ENCODE measurements at regions not wholly inside any gene's neighbourhood (a gene's known extent, or its start where the extent isn't known, plus 50 kb on each side); places are given as distances from the start of the nearest gene placed in this dataset.

DNA sequence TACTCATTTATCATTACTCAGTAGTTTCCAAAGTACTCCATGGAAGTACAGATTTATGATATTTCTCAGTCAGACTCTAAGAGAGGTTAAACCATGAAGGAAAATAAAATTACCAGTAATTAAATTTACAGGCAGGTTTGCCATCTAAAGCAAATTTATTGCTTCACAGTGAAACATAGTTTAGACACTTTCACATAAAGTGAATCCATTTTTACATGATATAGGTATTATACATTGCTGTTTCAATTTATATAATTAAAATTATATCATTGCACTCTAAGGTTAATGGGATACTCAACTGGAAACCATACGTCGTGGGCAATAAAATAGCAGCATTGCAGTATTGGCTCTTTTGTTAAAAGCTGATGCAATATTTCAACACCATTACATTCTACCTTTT is 202.8 kb downstream of the SLIT2 start:
- DNase-seq, result no peak

DNA sequence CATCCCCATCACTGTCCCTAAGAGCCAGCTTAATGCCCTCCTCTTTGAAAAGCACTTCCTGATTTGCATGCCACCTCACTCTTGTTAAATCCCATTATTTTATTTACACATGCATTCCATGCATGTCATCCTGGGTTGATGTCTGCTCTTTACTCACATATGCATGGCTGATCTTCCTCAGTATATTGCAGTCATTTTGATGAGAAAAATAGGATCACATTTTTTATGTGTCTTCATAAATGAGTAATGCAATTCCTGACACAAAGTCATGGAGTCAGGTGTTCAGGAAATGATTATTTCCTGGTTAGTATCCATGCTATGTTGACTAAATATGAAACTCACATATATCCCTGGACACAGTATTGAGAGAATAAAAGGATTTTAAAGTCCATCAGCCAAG is 204.7 kb downstream of the SLIT2 start:
- DNase-seq, result peak in 1 of 2 experiments; percentile 13

DNA sequence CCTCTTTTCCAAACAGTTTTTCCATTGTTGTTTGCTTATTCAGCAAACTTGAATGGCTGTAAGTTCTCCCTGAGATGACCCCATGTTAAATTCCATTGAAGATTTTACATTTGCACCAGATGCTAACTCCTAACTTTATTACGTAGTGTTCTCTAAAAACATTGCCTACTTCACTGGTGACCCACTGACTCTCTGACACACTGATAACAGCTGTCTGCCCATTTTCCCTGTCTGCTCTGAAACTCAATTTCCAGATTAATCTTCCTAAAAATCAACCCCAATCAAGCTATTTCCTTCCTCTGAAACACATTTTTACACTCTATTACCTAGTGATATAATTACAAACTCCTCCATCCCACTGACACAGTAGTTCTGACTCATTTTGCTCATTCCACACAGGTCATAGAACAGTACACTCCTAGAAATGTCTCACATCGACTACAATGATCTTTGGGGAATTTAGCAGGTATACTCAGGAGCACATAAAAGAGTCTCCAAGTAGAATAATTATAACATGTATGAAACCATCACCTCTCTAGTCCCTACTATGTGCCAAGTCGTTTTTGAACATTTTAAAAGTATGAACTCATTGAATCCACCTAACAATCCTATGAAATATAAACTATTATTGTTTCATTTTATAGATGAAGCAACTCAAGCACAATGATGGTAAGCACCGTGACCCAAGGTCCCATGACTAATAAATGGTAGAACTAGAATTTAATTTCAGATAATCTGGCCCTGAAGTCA is 210.9 kb downstream of the SLIT2 start:
- no peak for DNase-seq

DNA sequence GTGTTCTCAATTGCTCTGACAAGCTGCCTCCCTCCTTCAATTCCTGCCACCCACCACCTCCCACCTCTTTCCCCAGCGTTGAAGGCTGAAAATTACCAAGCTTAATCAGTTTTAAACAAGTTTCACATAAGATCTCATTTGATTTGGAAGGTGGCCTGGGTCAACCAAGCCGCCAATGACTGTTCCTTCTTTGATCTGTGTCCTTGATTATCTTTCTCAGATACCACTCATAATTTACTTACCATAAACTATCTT is 211.4 kb downstream of the SLIT2 start:
- no peak for DNase-seq

DNA sequence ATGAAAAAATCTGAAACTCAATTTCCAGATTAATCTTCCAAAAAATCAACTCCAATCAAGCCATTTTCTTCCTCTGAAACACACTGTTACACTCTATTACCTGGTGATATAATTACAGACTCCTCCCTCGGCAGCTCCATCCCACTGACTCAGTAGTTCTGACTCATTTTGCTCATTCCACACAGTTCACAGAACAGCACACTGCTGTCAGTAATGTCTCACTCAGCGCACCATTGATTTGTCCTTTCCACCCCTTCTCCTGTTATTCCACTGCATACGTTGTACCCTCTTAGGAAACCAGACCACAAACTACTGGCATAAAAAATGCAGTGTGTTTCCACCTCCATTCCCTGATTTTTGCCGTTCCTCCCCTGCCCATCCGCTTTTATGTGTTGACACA is 212.7 kb downstream of the SLIT2 start:
- DNase-seq, result no peak

DNA sequence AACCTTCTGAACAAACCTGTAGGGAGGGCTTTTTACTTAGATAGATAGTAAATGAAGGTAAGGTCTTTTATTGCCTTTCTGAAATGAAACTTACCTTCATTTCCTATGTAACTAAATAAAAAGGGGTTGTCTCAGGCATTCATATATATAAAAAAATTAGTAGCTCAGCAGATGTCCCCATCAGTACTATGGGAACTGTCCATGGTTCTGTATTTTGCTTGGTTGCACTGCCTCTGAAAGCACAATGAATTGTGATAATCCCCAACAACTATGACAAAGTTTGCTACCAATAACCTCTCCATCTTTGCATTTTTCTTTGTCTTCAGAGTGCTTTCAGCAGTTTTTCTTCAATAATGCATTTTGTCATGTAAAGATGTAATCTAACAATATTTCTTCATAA is 222.4 kb downstream of the SLIT2 start:
- DNase-seq, result no peak

DNA sequence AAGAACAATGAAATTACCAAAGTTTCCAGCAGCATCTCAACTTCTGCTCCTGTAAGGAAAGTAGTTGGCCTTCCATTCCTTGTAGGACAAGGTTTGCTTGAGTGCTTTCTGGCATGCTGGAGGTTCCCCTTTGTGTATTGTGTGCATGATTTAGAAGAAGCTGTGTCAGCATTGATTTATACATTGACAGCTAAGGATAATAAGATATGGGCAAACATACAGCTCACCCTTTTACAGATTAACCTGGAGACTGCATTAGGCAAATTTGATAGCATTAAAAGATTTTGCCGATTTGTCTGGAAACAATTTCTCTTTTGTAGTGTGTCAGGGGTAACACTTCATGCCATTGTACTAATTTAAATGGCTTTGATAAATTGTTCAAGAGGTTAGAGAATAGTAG is 221.8 kb upstream of the PACRGL start:
- DNase-seq, result no peak

DNA sequence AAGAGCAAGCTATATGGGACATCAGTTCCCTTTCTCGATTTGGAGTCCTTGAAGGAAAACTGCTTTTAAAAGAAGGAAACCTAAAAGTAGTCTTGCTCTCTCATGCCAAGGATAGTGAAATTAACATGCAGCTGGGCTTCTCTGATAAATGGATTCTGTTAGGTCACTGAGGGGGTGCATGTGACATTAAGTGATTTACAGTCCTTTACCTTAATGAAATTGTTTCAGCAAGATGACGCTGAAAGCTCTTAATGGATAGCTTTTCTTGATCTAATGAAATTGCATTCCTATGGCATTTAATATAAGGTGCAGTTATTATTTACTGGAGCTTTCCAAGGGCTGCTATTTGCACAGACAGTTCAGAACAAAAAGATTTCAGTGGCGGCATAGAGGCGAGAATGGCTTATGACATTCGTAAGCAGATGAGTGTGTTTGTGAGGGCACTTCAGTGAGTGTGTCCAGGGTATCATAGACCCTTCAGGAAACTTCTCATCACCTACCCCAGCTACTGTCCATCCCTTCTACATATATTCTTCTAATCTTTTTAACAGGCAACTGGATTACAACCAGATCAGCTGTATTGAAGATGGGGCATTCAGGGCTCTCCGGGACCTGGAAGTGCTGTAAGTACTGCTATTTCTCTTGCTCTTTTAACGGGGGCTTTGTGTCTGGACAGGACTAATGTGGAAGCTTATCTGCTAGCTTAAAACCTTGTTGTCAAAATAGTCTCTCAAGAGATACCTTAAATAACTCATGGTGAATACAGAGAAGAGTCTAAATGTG is 219.9 kb upstream of the PACRGL start:
- DNase-seq, result no peak

DNA sequence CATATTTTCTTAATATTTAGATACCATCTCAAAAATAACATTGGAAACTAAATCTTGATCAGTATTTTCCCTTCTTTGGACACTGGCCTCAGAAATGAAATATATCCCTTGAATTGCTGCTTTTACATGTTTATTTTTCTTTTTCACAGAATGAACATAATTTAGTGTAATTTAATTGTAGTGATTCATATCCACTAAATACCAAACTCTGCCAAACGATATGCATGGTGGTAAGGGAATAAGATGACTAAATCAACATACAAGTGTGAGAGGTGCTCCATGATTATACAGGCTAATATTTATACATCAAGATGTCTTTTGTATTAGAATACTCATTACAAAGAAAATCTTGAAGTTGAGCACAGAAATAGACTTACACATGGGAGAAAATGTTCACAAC is 216.8 kb upstream of the PACRGL start:
- peak in 1 of 2 experiments; percentile 18 for DNase-seq

DNA sequence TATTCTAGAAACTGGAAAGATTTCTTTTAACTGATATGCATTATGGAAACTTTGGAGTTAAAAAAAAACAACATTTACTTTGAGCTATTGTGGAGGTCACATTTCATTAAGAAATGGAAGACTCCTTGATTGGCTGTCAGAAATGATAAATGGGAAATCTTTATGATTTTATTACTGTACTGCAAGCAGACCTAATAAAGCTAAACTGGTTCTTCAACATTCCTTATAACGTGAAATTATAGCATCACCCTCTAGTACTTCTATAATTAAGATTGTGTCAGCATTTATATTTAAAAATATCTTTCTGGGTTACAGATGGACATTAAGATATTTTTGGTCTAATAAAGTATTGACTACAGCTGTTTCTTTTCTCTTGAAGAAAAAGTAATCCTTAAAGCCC is 213.8 kb upstream of the PACRGL start:
- no peak for DNase-seq

DNA sequence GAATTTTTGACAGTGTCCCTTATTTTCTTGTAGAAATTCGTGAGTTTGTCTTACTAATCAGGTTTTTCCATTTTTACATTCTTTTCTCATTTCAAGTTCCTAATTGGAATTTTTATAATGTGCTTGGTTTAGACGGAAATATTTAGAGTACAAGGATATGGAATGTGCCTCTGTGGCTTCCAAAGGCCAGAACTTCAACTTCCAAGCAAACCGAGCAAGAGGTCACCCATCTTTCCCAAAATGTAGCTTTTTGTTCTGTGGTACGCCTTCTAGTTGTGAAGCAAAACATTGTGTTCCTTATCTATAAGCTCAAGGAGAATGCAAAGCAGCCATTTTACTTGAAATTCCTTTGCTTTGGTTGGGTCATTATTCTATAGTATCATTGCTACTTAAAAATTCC is 212.8 kb upstream of the PACRGL start:
- DNase-seq, result no peak

DNA sequence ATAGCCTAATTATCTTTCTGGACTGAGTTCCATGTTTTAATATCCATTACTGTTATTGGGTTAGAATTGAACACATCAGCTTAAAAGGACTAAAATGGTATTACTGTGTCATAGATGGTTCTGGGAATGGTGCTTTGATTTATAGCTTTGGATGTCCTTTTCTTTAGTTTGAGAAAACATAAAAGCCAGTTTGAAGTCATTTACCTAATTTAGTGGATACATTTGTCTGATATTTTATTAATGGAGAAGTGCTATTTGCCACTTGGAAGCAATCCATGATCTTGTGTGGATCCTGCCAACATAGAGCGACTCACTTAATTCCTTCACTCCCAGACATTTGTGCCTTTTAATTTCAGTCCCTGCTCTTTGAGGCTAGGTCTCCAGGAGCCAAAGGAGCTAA is 212.4 kb upstream of the PACRGL start:
- DNase-seq, result no peak

DNA sequence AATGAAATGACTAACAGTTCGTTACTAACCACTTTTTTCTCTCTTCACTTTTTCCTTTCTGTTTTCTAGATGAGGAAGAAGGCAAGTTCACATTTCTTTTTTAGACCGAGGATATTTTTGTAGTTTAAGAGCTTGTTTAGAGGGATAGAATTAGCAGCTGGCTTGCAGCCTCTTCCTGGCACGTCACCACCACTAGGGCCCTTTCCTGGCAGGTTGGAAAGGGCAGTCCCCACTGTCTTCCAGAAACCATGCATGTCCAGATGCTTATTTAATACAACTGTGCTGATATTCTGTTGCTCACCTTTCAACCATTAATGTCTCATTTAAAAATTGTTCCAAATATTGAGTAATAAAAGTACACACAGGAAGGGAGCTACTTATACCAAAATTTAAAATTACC is 209.5 kb upstream of the PACRGL start:
- no peak for DNase-seq

DNA sequence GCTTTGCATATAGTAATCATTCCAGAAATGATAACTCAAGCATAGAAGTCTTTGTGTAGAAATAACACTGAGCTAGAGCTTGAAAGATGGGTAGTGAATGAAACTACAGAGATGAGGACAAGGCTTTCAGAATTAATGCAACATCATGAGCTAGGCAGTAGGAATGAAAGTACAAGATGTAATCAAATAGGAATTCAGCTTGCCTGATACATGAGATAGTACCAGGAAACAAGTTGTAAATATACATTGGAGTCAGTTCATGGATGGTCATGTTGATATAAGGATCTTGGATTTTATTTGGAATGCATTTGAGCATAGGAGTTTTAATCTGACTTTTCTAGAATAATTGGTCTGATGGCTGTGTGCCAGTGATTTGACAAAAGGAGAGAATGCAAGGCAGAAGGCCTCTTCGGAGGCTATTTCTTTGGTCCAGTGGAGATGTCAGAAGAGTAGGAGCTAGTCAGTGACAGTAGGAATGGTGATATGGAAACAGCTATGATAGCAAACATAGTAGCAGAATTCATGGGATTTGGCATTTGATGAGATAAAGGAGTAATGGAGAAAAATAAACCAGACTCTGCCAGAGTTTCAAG is 206.4 kb upstream of the PACRGL start:
- no peak for DNase-seq

DNA sequence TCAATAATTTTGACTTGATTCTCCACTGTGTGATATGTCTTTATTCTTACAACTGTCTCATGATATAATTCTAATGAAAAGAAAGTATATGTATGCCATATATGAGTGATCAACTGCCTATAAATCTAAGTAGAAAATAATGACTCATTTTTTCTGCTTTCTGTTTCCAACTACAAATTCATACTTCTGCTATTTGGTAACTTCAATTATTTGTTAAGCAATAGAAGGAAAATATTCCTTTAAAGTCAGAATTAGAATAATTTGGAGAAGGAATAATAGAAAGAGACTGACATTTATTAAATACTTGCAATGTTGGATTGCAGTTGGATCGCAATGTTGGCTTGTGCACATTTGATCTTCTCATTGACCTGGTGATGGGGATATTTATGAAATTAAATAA is 204.2 kb upstream of the PACRGL start:
- DNase-seq, result no peak

DNA sequence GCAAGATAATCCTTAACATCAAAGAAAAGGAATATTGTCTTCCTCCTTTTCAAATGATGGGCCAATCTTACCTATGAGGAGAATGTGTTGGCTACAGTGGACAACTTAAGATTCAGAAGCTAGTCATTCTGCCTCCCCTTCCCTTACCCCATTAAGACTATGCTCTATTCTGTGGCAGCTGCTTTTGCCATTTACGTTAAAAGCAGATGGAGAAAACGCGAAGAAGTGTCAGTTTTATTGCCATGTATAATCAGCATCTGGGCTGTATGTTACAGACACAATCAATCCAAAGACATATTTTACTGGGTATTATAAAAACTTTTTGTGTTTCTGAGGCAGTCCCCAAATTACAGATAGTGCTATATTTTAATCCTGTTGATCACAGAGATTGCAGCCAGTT is 196.1 kb upstream of the PACRGL start:
- no peak for DNase-seq

DNA sequence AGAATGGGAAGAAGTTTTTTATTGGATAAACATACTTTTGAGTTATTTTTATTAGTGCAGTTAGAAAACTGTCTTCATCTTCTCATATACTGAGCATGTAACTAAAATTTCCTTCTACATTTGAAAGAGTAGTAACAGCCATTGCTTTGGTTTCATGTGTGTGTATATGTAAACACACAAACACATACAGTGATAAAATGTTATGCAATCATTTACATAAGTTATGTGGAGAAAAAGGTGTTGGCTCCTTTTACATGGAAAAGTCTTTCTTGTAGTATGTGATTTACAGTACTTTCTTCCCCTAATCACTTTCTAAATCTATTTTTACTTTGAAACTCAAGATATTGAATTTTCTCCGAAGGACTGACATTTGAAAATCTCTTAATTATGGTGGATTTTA is 194.3 kb upstream of the PACRGL start:
- DNase-seq, result no peak

DNA sequence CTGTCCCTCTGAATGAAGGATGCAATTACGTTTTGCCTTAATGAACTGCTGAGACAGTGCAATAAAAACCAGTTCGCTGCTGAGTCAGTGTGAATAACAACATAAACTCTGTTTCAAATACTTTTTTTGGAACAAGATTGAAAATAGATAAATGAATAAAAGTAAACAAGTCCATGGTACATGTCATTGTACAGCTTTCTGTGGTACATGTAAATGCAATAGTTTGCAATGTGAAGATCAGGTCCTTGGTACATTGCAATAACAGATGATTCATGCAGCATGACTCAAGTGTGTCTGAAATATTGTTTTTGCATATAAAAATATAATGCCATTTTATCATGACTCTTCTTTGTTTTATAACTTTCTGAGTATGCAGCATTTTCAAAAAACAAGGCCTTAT is 193.4 kb upstream of the PACRGL start:
- no peak for DNase-seq

DNA sequence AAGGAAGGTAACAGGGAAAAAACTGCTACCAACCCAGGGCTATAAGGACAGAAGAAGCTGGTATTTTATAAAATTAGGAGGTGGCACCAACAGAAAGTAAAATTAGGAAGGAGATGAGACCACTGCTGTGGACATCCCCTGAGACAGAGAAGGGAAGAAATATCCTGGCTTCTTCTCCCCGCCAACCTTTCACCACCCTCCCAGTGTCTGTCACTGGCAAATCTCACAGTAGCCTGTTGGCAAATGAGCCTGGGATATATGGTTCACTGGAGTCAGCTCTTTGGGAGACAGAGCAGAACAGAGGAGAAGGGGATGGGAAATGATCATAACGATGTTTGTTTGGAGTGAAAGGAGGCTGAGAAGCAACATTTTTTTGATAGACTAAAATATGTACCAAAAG is 190.9 kb upstream of the PACRGL start:
- no peak for DNase-seq

DNA sequence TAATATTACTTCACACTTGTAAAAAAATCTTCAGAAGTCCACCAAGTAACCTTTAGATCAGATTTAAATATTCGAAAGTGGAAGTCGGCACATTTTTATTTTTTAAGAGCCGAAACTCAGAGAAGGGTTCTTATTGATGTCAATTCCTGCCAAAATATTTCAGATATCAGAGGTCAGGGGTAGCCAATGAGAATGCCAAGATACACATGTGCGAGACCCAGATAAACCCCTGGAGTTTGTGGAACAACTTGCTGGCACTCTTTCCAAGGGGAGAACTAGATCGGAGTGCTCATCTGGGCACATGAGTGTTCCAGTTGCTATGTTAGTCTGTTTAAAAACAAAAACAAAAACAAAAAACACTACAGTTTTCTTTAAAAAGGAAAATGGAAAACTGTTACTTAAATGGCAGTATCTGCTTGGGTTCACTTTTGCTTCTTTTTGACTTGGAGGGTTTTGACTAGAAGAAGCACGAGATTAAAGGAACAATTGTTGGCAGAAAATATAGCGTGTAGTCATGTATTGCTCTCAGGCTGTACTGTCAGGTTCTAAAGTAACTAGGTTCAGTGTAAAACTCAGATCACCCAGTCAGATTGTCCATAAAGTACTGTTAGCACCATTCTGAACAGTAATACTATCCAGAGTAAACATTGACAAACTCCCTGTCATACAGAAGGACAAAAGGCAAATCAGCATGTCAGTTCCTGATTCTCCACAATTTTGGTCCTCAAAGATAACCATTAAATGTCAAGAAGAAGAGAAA is 188.0 kb upstream of the PACRGL start:
- peak; percentile 61 to 90 for DNase-seq

DNA sequence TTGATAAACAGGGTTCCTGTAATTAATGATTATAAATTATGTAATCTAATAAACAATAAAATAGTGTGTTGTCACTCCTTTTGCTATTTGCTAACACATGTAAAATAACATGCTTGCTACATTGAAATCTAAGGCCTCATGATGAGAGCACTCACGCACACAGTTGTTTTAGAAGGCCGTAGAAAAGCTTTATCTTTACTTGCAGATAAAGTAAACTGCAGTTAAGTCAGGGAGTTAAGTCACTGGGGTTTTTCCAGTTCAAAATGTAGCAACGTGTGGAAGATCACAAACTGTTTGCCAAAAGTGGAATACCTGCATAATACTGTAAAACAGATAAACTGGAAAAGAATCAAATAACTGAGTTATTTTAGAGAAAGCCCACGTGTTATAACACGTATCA is 187.3 kb upstream of the PACRGL start:
- no peak for DNase-seq

DNA sequence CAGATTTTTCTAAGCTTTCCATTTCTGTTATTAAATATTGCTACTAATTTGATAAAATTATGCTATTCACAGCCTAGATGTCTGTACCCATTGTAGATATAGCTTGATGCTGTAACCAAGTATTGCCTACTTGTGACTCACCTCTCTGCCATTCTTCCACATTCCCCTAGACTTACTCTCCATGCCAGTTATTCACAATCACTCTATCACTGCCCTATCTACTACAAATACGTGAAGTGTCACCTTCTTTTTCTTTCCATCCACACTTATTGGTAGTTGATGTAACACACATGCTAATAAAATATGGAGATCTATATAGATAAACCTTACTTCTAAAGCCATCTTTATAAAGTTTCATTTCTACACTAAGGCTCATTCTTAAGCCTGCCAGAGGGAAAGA is 179.4 kb upstream of the PACRGL start:
- DNase-seq, result no peak

DNA sequence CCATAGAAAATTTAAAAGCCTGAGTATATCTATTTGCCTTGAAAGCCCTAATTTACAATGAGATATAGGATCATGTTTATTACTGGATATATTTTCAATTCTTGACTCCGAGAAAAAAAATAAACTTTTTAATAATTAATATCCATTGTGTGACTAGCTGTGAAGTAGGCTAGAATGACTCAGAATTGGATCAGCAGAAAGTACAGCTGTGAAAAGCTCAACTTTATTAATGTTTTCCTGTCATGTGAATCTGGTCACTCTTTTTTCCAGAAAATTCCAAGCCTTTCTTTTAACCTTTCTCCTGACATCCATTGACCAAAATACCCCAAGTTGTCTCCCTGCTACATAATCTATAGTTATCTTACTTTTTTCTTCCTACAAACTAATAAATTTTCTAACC is 171.8 kb upstream of the PACRGL start:
- no peak for DNase-seq

DNA sequence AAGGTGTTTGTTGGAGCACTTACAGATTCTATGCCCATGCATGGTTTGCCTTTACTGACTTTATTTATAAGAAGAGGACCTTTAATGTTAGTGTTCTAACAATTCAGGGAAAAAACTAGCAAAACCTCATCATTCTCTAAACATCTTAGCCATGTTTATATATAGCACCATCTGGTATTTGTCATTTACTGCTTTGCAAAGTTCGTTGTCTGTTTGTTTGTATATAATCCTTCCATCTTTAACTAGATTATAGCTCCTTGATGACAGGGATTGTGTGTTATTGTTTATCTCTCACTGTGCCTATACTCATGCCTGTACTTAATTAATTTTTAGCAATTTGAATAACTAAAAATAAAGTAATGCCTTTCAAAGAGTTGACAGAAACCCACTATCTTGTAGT is 170.6 kb upstream of the PACRGL start:
- no peak for DNase-seq
